ENCODE measurements at regions not wholly inside any gene's neighbourhood (a gene's known extent, or its start where the extent isn't known, plus 50 kb on each side); places are given as distances from the start of the nearest gene placed in this dataset.

DNA sequence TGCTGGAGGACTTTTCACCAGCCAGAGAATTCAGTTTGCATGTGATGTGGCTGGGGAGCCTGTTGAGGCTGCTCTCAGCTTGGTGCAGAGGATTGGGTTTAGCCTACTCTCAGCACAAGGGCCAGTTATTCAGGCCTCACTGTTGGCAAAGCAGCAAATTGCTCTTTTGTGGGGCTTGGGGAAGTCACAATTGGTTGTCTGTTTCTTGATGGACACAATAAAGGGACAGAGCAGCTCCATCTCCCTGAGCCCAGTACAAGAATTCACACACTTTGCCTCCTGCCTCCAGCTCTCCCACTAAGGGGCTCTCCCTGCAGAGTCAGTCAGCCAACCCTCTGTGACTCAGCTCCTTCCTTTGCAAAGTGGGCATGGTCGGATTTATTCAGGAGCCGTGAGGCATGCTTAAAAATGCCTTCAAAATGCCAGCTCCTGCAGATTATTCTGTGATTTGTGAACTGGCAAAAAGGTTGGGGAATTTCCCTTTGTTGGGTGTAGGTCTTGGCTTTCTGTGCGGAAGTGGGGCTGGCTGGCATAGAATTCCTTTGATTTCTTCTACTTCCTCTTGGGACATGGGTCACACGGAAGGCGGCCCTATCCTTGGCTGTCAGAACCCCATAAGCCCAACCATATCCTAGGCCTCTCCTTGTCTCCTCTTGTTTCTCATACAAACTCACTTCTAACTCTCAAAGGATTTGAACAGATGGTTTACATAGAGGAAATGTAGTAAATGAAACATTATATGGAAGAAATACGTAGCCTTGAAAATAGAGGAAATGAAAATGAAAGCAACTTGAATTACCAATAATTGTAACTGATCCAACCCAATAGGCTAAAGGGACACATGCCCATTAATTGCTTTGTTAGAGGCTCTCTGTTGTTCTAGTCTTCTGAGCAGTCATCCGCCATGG, 118.7 kb upstream of the CD180 start:
- Histone ChIP-seq H3K27ac (no peak overlapping the region), H3K79me2 (ENCODE audit: low read depth) (no peaks in the 10 kb centered on the region), H4K20me1 (ENCODE audit: insufficient read depth) (no peaks in the 10 kb centered on the region), H3F3A (ENCODE audit: insufficient read depth, low read depth) (no peaks in the 10 kb centered on the region), H3K9me3 (ENCODE audit: insufficient read depth, low read depth) (no peaks in the 10 kb centered on the region), H2AFZ (no peak overlapping the region), H3K4me2 (no peak overlapping the region), H3K36me3 (ENCODE audit: low read depth) (no peaks in the 10 kb centered on the region), H3K4me3 (no peak overlapping the region), H3K9me2 (ENCODE audit: insufficient read depth) (no peaks in the 10 kb centered on the region; the same call in 1 of the 2 replicates), H3K4me1 (replicated peaks; ENCODE audit: insufficient read depth) (no peaks in the 10 kb centered on the region), H3K27me3 (ENCODE audit: insufficient read depth, low read depth) (no peaks in the 10 kb centered on the region)
- CTCF ChIA-PET = no interaction called here
- POLR2A ChIA-PET (ENCODE audit: unreplicated experiment) = no interaction called here
- DNase-seq = no peak
- intact Hi-C loops (cut with micrococcal nuclease; ENCODE audit: unreplicated experiment) = no loop called here
- TF ChIP-seq, protein P1, sequence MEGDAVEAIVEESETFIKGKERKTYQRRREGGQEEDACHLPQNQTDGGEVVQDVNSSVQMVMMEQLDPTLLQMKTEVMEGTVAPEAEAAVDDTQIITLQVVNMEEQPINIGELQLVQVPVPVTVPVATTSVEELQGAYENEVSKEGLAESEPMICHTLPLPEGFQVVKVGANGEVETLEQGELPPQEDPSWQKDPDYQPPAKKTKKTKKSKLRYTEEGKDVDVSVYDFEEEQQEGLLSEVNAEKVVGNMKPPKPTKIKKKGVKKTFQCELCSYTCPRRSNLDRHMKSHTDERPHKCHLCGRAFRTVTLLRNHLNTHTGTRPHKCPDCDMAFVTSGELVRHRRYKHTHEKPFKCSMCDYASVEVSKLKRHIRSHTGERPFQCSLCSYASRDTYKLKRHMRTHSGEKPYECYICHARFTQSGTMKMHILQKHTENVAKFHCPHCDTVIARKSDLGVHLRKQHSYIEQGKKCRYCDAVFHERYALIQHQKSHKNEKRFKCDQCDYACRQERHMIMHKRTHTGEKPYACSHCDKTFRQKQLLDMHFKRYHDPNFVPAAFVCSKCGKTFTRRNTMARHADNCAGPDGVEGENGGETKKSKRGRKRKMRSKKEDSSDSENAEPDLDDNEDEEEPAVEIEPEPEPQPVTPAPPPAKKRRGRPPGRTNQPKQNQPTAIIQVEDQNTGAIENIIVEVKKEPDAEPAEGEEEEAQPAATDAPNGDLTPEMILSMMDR (conservative IDR thresholded peaks at IDR 0.05) = no peak
- no peak for TF ChIP-seq EZH2 (IDR thresholded peaks at IDR 0.05; ENCODE audit: low read depth)
- no TSS peak for BruUV-seq (replicated peaks)

DNA sequence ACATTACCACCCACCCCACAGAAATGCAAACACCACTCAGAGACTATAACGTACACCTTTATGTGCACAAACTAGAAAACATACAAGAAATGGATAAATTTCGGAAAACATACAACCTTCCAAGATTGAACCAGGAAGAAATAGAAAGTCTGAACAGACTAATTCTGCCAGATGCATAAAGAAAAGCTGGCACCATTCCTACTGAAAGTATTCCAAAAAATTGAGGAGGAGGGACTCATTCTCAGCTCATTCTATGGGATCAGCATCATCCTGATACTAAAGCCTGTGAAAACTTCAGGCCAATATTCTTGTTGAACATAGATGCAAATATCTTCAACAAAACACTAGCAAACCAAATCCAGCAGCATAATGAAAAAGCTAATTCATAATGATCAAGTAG, 115.1 kb upstream of the CD180 start:
- no peaks in the 10 kb centered on the region for H3K4me1 ChIP-seq (replicated peaks; ENCODE audit: insufficient read depth)
- POLR2A ChIA-PET (ENCODE audit: unreplicated experiment) = interaction anchor here (0.7 kb wide), 1 partner anchor 368 kb away, joined by 4 read pairs; no protein-coding TSS in a partner anchor
- H2AFZ ChIP-seq = no peak overlapping the region
- no peaks in the 10 kb centered on the region for H3K36me3 ChIP-seq (ENCODE audit: low read depth)
- no peaks in the 10 kb centered on the region for H3K9me2 ChIP-seq (ENCODE audit: insufficient read depth)
- no peaks in the 10 kb centered on the region for H4K20me1 ChIP-seq (ENCODE audit: insufficient read depth)
- no peak overlapping the region for H3K27ac ChIP-seq
- intact Hi-C loops (cut with micrococcal nuclease; ENCODE audit: unreplicated experiment) = no loop called here
- no peak for TF ChIP-seq EZH2 (IDR thresholded peaks at IDR 0.05; ENCODE audit: low read depth)
- TF ChIP-seq, protein P1 (conservative IDR thresholded peaks at IDR 0.05) = no peak
- H3K79me2 ChIP-seq (ENCODE audit: low read depth) = no peaks in the 10 kb centered on the region
- no peak overlapping the region for H3K4me2 ChIP-seq
- CTCF ChIA-PET = no interaction called here
- no peaks in the 10 kb centered on the region for H3K9me3 ChIP-seq (ENCODE audit: insufficient read depth, low read depth)
- no peak for DNase-seq
- no peak overlapping the region for H3K4me3 ChIP-seq
- no TSS peak for BruUV-seq (replicated peaks)
- H3K27me3 ChIP-seq (ENCODE audit: insufficient read depth, low read depth) = no peaks in the 10 kb centered on the region
- no peaks in the 10 kb centered on the region for H3F3A ChIP-seq (ENCODE audit: insufficient read depth, low read depth)

DNA sequence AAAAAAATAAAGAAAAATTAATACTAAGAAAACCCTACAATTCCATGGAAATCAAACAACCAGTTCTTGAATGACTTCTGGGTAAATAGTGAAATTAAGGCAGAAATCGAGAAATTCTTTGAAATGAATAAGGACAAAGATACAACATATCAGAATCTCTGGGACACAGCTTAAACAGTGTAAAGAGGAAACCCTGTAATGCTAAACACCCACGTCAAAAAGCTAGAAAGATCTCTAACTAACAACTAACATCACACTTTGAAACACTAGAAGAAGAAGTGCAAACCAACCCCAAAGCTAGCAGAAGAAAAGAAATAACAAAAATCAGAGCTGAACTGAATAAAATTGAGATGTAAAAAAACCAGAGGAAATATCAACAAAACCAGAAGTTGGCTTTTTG, 114.6 kb upstream of the CD180 start:
- H3K79me2 ChIP-seq (ENCODE audit: low read depth) = no peaks in the 10 kb centered on the region
- H4K20me1 ChIP-seq (ENCODE audit: insufficient read depth) = no peaks in the 10 kb centered on the region
- no TSS peak for BruUV-seq (replicated peaks)
- H3K27ac ChIP-seq = no peak overlapping the region
- no peaks in the 10 kb centered on the region for H3K4me1 ChIP-seq (replicated peaks; ENCODE audit: insufficient read depth)
- ChIA-PET CTCF (no interaction called here), POLR2A (ENCODE audit: unreplicated experiment) (interaction anchor here (0.7 kb wide), 1 partner anchor 368 kb away, joined by 4 read pairs; no protein-coding TSS in a partner anchor)
- H3K9me2 ChIP-seq (ENCODE audit: insufficient read depth) = no peaks in the 10 kb centered on the region
- no peak for DNase-seq
- no peaks in the 10 kb centered on the region for H3K9me3 ChIP-seq (ENCODE audit: insufficient read depth, low read depth)
- intact Hi-C loops (cut with micrococcal nuclease; ENCODE audit: unreplicated experiment) = no loop called here
- no peak overlapping the region for H3K4me2 ChIP-seq
- no peaks in the 10 kb centered on the region for H3K36me3 ChIP-seq (ENCODE audit: low read depth)
- H3K27me3 ChIP-seq (ENCODE audit: insufficient read depth, low read depth) = no peaks in the 10 kb centered on the region
- H3K4me3 ChIP-seq = no peak overlapping the region
- no peak overlapping the region for H2AFZ ChIP-seq
- H3F3A ChIP-seq (ENCODE audit: insufficient read depth, low read depth) = no peaks in the 10 kb centered on the region
- TF ChIP-seq, protein P1 (conservative IDR thresholded peaks at IDR 0.05) = no peak
- no peak for TF ChIP-seq EZH2 (IDR thresholded peaks at IDR 0.05; ENCODE audit: low read depth)
